H4 (cell line): ENCODE measurements at regions not wholly inside any gene's neighbourhood (a gene's known extent, or its start where the extent isn't known, plus 50 kb on each side); places are given as distances from the start of the nearest gene placed in this dataset.
"Not testable (repeated sequence)": the region's sequence is repeated elsewhere in the genome, so short reads cannot be mapped to it uniquely, and the experiment has no call there.

Source experiments
- DNase-seq: peaks from one replicate; pipeline ENCODE4 v3.0.0-alpha.2; 2015; ENCODE audit warnings: low spot score

DNA sequence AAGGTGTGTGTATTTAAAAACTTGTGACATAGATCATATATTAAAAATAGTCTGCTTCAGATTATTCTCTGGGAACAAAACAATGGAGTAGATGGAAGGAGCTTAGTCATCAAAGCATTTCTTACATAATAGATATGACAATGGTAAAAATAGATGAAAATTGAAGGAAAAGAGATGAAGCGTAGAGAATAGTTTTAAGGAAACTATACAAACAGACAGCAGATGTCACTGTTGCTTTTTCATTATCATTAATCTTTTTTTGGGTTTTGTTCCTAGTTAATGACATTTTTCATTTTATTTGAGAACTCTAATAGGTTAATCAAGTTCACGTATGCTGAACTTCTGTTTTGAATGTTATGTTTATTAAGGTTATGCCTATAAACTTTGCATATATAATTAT lies 149.2 kb upstream of the FBXO33 start:
- no peak for DNase-seq

DNA sequence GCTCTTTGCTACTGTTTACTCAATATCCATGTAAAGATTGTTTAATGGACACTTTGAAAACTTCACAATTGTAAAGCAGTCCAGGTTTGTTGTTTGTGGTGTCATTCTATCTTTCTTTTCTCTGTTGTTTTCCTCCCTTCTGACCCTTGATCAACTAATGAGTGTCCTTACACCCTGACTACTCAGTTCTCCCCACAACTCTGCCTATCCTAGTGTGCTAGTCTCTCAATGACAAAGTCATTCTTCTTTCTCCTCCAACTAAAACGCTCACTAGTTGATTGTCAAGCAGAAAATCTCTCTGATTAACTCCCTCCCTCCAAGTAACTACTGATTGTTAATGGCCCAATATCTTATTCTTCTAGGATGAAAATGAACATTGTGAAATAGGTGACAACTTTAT lies 148.5 kb upstream of the FBXO33 start:
- DNase-seq: no peak

DNA sequence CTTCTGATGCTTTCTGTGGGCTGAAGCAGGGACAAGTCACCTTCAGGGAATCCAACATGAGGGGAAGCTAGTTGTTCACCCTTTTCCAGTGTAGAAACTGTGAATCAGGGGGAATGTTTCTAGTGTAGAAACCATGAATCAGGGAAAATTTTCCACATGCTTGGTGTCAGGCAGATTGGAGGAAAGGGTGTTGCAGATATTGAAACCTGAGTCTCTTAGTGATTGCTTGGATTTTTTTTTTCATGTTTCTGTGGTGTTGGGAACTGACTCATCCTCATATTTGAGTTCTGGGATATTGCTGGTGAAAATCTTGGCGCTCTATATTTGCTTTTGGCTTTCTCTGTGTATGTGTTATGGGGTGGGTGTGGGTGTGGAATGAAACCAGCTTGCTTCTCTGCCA lies 144.5 kb upstream of the FBXO33 start:
- no peak for DNase-seq

DNA sequence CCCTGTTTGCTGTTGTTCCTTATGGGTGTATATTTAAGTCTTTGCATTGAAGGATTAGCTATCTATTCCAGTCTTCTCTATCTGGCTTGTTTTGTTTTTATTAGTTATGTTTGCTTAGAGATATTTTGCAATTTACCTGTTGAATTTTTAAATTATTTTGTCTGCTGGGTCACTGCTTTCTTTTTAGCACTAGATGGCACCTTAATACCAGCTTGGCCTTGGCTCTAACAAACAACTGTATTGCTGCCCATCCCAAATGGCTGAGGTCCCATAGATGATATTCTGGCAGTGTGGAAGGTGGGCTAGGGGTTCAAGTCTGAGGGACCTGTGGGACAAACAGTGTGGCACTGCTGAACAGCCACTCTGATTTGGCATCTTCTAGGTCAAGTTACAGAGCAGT lies 144.0 kb upstream of the FBXO33 start:
- no peak for DNase-seq

DNA sequence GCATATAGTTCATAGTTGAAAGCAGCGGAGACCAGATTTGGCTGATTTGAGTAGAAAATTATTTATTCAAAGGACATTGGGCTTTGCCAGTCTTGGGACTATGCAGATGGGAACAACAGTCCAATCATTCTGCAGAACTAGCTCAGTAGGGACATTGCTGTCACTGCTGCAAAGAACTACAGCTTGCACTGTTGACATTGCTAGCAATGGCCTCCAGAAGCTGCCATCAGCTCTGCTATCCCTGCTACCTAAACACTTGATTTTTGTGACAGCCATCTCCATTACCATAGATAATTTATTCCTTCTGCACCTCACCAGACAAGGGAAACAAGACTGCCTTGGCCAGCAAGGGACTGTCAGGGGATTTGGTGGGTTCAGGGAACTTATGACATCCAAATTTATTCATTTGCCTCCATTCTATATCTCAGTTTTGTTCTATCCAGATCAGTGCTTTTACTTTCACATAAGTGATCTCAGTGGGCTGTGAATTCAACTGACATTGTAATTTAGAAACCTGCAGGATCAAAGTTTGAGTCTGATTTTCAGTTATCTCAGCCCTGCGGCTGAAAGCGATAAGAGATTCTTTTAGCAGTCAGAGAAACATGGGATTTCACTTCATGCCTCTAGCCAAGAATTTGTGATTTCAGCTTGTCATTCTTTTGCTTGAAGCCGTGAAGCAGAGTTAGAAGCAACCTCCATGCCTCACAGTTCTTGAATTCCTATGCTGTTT lies 136.7 kb upstream of the FBXO33 start:
- no peak for DNase-seq

DNA sequence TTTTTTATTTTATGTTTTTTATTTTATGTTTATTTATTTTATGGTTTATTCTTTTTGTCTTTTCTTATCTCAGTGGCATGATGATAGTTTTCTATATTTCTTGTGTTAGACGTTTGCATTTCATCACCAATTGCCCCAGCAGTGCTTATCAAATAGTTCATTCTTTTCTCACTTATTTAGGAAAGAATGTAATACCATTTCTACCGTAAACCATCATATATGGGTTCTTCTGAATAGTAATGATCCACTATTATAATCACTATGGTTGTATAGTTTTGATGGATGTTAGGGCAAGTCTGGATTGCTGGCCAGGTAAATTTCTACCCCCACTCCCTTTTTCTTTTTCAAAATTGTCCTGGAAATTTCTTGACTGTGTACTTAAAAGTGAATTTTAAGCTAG lies 134.6 kb upstream of the FBXO33 start:
- DNase-seq: no peak

DNA sequence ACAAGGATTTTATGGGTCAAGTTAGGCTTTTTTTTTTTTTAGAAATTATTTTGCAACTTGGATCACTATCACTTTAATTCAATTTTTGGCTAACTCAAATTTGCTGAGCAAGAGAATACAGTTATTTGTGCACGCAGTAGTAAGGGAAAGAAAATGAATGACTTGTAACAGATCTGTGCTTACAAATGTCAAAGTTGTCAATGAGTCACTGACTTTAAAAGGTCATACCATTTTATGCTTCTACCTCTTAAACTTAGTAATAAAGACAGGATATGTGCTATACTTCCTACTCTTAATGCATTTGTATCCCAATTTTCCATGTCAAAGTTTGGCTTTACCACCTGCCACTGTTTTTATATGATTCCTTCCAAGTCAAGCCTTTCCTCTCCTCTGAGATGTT lies 131.1 kb upstream of the FBXO33 start:
- no peak for DNase-seq

DNA sequence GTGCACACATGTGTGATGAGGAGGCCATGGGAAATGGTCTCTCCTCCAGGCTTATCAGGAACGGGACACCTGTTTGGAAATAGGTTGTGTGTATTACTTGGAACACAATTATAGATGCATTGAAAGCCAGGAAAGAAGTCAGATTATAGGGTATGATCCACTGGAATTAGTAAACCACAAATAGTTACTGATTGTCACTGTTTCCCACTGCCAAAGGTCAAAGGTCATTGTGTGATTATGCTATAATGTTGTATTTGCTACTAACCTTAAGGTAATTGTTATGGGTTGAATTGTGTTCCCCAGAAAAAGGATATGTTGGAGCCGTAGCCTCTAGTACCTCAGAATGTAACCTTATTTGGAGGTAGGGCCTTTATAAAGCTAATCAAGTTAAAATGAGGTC lies 129.9 kb upstream of the FBXO33 start:
- no peak for DNase-seq

DNA sequence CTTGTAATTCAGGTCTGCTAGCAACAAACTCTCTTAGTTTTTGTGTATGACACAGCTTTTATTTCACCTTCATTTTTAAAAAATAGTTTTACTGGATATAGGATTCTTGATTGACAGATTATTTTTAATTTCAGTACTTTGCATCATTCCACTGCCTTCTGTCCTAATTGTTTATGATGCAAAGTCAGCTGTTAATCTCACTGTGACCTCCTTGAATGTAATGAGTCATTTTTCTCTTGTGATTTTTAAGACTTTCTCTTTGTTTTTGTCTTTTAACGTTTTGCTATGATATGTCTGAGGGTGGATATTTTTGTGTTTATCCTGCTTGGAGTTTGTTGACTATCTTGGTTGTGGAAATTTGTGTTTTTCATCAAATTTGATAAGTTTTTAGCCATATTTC lies 126.3 kb upstream of the FBXO33 start:
- DNase-seq: no peak

DNA sequence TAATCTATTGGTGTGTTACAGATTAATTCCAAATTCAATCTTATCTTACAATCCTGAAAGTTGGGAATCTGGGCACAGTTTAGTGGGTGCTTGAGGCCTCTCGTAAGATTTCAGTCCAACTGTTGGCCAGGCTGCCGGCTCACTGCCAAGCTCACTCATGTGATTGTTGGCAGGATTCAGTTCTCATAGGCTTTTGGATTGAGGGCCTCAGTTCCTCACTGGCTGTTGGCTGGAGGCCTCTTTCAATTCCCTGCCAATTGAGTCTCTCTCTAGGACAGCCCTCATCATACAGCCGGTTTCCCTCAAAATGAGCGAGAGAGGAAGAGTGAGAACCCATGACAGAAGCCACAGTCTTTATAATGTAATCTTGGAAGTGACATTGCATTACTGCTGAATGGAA lies 123.5 kb upstream of the FBXO33 start:
- DNase-seq: no peak

DNA sequence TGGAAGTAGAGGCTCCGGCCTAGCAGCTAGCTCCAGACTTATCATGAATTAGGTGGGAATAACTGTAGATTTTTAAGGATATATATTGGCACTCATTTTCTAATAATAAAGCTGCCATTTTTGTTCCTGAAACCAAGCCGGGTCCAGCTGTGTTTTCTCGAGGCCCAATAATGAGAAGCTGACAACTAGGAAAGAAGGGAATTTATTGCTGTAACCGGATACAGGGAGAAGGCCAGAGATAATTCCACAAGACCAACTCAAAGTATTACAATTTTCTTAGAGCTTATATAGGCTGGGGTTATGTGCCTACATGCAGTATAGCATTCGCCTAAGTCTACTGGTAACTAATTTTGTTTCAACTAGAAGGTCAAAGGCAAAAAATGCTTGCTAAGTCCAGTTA lies 122.3 kb upstream of the FBXO33 start:
- DNase-seq: no peak

DNA sequence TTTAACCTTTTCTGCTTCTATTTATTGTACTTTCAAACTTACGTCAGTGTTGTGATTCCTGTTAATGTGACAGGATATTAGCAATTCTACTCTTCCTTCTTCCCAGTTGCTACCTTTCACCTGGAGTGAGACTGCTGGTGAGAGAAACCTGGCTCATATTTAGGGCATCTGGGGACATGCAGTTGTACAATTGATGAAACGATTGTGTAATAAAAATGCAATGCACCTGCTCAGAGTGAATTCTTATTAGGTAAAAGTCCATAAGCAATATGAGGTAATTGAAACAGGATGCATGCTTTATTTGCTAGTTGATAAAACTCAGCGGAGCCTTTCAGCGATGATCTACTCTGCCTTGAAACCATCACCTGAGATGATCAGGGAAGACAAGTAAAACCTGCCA lies 116.1 kb upstream of the FBXO33 start:
- no peak for DNase-seq

DNA sequence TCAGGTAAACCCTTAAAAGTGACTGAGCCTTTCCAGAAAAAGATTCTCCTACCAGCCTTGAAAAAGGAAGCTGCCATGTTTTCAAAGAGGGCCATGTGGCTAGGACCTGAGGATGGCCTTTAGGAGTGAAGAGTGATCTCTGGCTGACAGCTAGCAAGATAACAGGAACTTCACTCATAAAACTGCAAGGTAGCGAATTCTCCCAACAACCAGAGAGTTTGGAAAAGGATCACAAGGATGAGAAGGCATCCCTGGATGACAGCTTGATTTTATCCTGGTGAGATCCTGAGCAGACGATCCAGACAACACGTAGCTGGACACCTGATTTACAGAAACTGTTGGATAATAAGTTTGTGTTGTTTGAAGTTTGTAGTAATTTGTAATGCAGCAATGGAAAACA lies 115.6 kb upstream of the FBXO33 start:
- DNase-seq: no peak

DNA sequence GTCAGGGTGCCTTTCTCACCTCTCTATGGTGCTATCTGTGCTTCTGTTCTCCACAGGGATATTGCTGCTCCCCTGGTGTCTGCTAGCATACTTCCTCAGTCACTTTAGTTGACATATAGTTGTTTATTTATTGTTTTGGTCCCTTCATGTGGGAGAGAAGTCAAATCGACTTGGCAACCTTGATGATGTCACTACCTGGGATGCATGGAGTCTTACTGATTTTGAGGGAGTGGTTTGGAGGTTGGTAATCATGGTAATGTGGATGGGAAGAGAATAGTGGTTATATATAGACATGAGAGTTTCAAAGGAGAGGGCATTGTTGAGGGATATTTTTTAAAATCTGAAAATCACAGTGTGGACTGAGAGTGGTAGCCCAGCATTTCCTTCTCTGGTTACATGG lies 73.6 kb upstream of the FBXO33 start:
- DNase-seq: no peak

DNA sequence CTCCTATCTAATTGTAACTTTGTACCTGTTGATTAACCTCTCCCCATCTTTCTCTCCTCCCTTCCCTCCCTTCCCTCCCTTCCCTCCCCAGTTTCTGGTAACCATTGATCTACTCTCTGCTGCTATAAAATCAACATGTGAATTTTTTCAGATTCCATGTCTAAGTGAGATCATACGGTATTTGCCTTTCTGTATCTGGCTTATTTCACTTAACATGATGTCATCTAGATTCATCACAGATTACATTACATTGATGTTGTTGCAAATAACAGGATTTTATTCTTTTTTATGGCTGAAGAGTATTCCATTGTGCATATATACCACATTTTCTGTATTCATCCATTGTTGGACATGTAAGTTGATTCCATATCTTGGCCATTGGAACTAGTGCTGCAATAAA lies 68.0 kb upstream of the FBXO33 start:
- DNase-seq: no peak

DNA sequence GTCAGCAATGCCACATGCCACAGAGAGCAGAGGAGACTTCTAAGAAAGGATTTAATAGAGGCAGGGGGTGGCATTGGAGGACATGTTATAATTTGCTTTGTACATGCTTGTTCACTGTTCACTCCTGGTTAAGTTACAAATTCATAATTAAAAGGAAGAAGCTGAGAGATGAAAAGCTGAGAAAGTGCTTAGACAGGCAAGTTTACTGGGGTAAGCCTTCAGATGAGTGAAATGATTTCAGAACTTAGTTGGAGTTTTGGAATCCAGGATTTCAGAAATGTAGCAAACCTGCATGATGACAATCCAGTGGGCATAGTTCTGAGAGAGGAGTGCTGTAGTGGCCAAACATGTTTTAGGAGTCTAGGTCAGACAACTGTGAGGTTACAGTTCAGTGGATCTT lies 67.3 kb upstream of the FBXO33 start:
- no peak for DNase-seq

DNA sequence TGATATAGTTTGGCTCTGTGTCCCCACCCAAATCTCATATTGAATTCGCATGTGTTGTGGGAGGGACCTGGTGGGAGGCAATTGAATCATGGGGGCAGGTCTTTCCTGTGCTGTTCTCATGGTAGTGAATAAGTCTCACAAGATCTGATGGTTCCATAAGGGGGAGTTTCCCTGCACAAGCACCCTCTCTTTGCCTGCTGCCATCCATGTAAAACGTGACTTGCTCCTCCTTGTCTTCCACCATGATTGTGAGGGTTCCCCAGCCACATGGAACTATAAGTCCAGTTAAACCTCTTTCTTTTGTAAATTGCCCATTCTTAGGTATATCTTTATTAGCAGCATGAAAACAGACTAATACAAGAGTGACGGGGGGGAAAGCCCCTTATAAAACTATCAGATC lies 65.4 kb upstream of the FBXO33 start:
- DNase-seq: not testable (repeated sequence)

DNA sequence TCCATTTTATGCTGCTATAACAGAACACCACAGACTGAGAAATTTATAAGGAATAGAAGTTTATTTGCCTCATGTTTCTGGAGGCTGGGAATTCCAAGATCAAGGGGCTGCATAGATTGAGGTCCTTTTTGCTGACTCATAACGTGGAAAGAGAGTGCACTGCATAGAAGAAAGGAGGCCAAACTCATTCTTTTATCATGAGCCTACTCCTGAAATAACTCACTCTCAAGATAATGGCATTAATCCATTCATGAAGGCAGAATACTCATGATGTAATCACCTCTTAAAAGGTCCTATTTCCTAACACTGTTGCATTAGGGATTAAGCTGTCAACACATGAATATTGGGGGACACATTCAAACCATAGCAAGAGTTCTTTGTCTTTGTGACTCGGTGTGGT lies 60.0 kb upstream of the FBXO33 start:
- DNase-seq: peak; percentile 21

DNA sequence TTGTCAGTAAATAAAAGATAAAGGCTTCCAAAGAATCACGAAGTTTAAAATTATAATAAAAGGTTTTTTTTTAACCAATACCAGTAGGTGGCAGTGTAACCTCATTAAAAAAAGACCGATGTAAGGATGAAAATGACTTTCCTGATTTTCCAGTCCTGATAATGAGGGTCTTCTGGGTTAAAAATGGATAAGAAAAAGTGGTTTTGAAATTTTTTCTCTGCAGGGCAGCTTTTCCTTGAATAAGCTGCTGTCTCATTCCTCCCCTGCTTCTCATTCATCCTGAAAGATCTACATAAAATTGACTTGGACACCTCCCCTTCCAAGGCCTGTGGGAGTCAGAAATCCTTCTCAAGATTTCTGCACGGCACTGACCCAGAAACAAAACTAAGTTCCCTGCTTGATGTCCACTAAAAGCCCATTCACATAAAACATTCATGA lies 58.9 kb upstream of the FBXO33 start:
- DNase-seq: peak; percentile 31

DNA sequence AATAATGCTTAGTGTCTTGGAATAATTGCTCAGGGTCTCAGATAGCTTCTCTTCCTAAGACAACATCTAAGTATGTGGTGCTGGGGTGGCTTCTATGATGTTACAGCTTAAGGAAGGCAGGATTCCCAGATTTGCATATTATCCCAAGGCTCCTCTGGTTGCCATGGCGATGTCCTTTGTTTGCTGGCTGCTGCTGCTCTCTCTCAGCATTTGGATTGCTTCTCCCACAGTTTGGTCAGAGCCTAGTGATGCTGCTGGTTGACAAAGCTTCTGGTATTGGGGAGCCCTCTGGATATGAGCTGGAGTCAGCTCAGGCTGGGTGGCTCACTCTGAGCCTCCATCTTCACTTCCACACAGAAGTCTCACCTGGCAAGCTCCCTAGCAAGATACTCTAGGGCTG lies 56.4 kb upstream of the FBXO33 start:
- DNase-seq: no peak

DNA sequence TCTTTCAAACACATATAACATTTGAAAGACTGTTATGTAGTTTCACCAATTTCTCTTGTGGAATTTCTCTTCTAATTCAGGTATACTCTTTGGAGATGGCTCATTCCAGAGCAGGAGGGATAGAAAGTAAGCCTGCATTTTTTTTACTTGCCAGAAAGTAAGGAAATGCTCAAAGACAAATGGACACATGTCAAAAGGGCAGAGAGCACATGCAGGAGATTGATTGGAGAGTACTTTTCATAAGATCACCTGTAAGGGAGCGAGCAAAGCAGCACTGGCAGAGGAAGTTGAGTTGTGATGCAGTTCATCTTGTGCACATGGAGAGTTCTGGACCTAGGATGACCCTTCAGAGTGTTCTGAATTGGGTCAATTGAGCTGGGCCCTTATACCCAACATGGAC lies 51.4 kb upstream of the FBXO33 start:
- no peak for DNase-seq
